ENCODE measurements at regions not wholly inside any gene's neighbourhood (a gene's known extent, or its start where the extent isn't known, plus 50 kb on each side); places are given as distances from the start of the nearest gene placed in this dataset.

DNA sequence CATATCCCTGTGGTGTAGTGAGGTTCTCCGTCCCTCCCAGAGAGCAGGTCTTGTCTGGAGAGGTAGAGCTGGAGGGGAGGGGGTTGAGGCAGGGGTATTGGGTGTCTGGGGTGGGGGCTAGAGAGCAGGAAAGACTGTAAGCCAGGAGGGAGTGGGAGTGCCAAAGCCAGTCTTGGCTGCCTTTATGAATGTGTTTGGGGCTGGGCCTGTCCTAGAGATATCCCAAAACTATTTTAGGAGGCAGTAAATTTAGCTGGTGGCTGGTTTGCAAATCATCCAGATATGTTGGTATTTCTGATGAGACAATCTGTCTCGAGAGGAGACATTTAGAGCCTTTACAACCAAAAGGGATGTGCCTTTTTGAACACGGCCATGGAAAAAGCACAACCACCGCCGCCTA, 166.6 kb downstream of the TLE3 start:
- DNase-seq: no peak

DNA sequence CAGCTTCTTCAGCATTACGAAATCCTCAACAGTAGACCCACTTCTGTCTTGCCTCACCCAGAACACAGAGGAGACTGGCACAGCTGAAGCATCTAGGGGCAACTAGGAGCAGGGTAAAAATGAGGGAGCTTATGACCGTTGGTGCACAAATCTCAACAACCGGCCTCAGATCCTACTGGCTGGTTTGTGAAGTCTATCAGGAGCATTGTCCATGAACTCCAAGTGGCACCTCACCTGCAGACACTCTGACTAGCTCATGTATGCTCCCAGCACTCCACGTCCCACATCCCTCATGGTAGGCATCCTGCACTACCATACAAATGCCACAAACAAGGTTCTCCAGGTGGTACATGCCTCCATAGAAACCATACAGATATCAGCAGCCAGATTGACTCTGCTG, 163.1 kb downstream of the TLE3 start:
- no peak for DNase-seq

DNA sequence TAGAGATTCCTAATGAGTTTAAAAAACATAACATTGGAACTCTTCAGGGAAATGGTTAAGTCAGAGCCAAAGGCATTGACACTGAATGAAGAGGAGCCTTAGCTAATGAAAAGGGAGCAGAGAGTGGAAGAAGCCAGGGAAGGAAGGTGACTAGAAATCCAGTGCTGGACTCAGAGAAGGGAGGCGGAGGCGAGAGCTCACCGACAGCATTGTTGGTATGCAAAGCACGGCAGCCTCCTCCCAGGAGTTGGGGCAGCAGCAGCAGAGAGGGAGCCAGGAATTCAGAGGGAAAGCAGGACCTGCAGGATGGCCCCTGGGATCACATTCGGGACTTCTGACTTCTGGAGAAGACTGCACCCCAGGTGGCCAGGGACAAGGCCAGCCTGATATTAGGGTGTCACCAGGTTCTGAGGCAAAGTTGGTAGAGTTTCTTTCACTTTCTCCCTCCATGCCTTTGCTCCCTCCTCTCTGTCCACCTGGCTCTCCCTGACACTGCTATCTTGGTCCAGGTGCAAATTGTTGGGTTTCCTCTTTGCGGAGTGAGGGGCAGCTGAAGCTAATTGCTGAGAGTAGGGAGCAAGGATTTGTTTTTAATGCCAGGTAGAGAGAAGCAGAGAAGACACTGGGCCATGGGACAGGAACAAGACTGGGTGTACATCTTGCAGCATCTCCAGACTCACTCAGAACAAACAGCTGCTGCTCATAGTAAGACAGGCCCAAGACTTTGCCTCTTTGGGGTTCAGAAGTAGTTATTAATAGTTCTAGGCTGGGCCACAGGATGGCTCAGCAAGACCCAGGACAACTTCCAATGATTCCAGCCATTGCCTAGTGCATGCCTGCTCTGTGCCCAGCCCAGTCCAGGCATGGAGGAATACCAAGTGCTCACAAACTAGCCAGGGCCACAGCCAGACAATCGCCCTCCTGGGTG, 157.9 kb downstream of the TLE3 start:
- DNase-seq: no peak

DNA sequence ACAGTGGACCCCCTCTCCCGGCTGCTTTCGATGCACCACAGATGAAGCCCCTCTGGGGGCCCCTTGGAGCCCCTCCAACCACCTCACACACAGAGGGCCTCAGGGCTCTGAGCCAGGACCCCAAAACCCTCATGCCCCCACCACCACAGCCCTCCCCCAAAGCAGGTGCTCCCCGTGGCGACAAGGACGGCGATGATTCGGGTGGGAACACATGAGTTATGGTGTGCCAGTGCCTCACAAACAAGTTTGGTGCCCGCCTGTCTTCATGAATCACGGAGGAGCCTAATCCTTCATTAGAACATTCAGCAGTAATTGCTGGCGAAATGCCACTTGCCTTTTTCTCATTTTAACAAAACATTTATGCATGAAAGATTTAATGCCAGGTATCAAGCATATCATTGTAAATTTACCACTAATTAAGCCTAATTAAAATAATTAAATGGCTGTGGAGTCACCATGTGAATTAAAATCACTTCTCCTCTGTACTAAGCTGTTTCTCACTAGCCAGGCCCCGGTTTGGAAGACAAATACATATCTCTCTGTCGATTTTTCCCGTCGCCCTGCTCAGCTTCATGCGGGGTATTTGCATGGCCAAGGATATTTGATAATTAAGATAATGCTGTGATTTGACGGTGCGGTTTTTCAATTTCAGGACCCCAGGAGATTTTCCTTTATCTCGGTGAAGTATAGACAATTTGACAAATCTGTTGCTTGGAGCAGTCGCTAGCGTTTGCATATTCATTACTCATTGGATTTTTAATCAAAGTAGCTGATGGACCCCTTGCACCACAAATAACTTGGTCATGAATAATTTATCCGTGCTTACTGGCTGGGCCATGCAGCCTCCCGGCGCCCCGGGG, 157.0 kb downstream of the TLE3 start:
- no peak for DNase-seq

DNA sequence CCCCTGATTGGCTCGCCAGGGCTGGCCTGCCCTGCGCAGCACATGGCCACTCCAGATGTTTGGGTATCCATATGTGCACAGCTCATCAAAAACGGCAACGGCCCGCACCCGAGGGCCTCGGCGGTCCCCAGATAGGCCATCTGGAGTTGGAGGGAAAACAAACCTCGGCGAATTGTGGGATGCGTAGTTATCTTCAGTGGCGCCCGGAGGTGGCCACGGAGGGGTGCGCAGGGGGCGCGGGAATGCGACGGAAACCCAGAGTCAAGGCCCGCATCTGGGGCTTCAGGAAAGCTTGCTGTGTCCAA, 156.5 kb downstream of the TLE3 start:
- no peak for DNase-seq

DNA sequence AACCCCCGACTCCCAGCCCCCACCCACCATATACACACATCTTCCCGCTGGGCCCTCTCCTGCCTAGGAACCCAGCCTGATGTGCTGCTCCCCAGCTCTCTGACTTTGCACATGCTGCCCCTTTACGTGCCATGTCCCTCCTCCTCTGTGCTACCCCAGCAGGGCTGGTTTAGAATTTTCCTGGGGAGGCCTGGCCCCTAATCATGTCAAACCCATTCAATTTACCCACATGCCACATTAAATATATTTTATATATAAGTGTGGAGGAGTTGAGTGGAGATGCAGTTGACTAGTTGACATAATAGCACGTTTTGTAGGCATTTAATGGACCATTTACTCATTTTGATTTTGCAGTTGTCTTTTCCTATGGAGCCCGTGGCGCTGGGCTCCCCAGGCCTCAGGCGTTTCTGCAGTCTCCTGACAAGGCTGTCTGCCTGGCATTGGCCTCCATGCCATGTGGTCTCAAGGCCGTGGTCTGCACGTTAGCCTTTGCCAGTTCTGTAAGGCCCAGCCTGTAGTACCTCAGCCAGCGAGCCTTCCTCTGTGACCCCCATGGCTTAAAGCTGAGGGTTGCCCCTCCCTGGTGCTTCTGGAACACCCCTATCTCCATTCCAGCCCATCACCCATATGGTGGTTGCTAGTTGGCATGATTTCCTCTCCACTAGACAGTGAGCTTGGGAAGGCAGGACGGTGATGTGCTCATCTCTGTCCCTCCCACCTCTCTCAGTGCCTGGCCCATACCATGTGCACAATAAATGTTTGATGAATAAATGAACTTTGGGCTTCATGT, 155.8 kb downstream of the TLE3 start:
- DNase-seq: no peak

DNA sequence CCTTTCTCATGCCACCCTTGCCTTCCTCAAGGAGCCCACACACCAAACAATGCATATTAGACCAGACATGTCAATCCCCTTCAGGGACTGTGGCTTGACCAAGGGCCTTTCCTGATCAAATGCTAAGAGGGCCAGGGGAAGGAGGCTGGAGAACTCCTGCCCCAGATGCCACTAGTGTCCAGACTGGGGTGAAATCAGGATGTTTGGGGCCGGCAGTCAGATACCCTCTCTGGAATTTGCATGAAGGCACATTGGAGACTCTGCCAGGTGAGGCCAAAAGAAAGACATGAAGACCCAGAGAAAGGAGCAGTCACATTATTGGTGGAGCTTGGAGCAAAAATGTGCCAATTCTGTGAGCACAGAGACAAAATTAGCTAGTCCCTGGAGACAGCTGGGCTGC, 154.1 kb downstream of the TLE3 start:
- no peak for DNase-seq

DNA sequence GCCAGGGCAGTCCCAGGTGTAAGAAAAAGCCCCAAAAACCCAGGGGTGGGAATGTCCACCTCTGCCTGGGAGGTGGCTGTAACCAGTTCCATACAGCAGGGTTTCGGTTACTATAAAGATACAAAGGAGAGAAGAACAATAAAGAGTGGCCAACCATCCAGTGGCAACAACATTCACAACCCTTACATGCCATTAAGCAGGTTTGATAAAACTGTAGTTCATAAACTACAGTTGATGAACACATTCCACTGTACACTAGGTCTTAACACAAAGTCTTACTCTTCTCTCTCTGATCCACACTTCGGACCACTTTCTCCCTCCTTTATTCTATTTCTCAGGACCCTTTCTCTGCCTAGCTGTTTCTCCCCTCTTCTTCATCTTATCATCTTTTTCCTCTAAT, 152.0 kb downstream of the TLE3 start:
- no peak for DNase-seq

DNA sequence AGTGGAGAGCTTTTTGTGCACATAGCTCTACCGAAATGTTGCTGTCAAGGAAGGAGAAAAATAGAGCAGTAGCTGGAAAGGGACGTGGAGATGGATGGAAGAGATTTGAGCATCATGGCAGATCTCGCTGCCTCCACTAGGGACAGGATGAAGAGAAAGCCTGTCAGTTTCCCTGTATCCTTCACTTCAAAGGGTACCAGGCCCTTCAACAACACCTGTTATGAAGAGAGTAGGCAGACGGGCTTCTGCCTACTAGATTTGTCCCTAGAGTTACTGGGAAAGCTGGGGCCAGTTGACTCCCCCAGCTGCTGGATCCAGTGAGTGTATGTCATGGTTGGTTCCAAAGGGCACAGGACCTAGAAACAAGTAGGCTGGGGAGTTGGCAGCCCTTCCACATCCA, 150.8 kb downstream of the TLE3 start:
- no peak for DNase-seq

DNA sequence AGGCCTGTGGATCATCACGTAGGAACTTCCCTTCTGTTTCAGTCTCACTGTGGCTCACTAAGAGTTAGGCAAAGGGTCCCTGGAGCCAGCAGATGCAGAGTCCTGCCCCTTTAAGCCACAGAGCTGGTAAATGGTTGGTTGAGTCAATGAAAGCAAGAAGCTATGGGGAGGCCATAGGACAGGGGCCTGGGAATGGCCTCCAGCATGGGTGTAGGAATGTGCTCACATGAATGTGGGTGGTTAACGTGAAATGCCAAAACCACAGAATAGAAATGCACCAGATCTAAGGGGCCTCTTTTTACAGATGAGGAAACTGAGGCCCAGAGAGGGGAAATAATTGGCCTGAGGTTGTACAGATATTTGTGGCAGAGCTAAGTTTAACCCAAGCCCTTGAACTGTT, 150.3 kb downstream of the TLE3 start:
- no peak for DNase-seq

DNA sequence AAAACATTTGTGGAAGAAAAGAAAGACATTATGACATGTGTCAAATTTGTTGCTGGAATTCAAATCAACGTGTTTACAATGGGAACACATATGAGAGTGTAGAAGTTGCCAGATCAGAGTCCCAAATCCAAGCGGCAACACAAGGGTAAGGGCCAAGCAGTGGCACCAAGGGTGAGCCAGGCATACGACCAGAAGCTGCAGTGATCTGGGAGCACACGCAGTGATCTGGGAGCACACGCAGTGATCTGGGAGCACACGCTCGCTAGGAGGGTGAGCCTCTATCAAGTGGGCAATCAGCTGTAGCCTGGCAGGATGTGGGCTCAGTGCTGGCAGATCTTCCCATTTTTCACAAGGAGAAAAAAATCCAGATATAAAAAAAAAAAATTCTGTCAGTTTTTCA, 148.2 kb downstream of the TLE3 start:
- no peak for DNase-seq

DNA sequence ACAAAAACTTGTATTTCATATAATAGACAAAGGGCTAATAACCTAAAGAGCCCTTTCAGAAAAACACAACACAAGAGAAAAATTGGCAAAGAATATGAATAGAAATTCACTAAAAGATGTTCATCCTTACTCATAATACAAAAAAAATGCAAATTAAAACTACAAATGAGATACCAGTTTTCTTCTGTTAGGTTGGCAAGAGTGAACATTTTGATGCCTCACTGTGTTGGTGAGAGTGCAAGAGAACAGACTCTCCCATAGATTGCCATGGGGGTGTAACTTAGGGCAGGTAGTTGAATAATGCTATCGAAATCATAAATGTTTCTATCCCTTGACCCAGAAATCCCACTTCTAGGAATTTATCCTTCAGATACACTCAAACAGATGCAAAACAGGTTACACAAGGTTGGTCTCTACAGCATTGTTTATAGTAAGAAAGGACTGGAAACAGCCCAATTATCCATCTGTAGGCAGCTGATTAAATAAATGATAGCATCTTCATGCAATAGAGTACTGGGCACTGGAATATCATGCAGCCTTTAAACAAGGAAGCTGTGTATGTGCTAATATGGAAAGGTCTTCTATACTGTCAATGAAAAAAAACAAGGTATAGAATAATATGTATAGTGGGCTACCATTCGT, 146.3 kb downstream of the TLE3 start:
- no peak for DNase-seq

DNA sequence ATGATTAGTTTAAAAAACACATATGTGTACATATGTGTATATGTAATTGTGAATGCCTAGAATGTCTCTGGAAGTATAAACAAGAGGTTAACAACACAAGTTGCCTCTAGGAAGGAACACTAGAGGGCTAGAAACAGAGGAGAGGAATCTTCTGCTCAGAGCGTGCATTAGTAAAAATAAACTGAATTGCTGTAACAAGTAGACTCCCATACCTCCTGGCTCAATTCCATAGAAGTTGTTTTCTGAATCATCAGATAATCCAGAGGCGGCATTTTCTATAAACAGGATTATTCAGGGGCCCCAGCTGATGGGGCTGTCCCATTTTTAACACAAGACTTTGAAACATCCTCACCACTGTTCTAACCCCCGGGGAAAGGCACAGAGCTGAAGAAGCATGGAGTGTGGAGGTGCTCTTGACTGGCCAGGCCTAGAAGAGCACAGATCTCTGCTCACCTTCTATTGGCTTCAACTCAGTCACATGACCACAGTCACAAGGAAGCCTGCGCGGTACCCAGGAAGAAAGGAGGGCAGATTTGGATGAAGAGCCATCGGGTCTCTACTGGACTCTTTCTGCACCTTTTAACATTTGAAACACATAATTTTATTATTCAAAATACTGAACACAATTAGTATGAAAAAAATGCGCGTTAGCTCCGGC, 145.7 kb downstream of the TLE3 start:
- DNase-seq: no peak

DNA sequence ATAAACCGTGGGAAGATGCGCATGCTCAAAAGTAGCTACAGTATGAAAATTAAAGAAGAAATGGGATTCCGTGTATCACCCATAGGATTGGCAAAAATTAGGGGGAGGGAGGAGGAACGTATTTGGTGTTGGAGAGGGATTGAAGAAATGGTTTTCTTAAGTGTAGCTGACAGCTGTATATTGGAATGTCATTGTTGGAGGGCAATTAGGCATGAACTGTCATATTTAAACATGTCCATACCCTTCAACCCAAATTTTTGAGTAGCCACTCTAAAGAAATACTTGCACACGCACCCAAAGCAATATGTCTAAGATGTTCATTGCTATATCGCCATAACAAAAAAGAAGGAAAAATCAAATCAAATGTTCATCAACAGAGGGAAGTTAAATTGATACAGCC, 144.7 kb downstream of the TLE3 start:
- no peak for DNase-seq

DNA sequence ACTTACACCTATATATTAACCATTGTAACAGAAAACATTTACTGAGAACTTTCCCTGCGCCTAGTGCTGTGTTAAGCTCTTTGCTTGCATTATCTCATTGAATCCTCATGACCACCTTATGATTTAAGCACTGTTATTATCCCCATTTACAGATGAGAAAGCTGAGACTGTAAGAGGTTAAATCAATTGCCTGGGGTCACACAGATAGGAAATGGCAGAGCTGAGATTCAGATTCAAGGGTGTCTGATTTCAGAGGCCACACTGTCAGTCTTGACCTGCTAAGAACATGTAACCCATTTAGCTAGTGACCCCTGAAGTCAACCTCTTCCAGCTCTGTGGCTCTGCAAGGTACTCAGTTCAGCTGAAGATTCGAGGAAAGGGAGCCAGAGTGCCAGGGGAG, 143.9 kb downstream of the TLE3 start:
- DNase-seq: no peak

DNA sequence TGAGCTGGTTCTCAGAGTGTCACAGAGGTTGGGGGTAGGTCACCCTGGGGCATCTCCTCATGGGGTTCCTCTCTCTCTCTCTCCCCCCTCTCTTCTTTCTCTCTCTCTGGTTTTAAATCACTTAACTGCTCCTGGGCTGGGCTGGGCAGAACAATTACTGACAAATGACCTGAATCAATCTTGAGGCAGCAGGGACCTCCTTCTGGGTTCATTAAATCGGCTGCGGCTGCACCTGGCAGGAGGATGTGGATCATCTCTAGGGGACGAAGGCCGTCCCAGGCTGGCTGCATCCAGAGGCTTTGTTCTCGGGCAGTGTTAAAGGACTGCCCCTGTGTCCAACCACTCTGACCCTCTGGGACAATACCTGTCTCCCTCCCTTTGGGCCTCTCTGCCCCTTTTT, 143.1 kb downstream of the TLE3 start:
- DNase-seq: no peak

DNA sequence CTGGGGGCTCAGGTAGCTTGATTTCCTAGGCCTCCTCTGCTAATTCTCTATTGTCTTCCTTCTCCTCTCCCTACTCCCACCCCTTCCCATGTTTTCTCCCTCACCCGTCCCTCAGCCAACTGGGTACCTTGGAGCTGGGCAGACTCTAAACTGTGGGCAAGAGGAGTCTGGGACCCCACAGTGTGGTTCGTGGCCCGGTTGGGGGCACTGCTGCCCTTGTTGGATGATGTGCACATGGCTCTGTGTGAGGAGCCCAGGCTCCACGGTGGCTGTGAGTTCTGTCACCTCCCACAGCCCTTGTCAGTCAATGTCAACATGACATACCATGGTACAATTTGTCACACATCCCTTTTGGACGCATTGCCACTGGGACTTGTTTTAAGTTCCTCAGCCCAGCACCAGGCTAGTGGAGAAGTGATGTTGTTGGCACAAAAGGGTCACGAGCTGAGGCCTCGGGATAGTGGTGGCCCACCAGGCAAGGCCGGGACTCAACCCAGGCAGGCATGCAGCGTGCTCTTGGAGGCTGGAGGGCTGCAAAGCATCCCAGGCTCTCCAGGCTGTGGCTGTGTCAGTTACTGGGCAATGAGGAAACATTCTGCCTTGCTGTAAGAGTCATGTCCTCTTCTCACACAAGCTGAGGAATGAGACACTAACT, 142.3 kb downstream of the TLE3 start:
- no peak for DNase-seq

DNA sequence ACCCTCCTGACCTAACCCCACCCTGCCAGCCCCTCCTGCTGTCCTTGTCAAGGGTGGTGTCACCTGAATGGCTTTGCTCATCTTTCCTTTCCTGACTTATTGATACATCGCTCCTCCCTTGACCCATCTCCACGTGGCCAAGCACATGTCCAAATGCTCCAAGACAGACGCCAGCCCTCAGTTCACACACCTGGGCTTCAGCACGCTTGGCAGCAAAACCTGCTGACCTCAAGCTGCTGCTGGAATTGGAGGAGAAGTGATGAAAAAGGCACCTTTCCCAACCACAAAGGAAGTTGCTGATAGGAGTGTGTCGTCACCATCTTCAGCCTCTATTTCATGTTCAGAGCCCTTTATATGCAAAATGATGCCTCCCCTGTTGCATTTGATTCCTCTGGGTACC, 141.3 kb downstream of the TLE3 start:
- no peak for DNase-seq

DNA sequence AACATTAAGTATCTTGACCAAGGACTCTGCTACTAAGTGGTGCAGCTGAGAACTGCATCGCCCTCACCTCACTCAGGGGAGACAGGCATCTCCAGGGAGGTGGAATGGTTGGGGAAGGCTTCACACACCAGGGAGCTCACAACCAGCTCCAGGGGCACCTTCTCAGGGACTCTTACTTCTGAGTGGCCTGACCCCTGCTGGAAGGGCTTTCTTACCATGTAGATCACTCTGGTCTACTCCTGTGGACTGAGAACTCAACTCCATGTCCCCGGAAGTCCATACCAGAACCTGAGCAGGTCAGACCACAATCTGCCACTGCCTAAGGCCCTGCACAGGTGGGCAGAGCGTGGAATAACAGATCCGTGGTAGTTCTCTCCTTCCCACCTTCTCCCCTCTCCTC, 140.5 kb downstream of the TLE3 start:
- DNase-seq: no peak

DNA sequence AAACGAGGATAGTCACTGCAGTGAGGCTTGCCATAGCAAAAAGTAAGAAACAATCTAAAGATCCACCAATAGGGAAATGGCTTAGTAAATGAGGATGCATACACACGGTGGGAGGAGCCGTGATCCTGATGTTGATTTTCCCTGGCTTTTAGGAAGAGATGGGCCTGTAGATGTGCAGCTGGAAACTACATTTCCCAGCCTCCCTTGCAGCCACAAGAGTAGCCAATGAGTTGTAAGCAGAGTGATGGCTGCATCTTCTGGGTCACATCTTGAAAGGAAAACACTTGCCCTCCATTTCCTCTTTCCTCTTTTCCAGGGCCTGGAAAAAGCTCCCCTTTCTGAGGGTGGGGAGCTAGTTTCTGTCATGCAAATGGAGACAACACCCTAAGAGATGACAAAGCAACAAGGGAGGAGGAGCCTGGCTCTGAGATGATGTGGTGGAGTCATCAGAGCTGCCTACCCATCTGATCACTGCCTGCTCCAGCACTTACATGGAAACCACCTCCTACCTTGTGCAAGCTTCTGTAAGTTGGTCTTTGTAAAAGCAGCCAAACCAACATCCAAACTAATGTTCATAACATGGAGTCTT, 139.1 kb downstream of the TLE3 start:
- DNase-seq: no peak

DNA sequence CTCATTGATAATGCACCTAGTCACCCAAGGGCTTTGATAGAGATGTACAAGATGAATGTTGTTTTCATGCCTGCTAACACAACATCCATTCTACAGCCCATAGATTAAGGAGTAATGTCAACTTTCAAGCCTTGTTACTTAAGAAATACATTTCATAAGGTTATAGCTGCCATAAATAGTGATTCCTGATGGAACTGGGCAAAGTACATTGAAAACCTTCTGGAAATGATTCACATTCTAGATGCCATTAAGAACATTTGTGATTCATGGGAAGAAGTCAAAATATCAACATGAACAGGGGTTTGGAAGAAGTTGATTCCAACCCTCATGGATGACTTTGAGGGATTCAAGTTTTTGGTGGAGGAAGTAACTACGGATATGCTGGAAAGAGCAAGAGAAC, 135.2 kb downstream of the TLE3 start:
- no peak for DNase-seq

DNA sequence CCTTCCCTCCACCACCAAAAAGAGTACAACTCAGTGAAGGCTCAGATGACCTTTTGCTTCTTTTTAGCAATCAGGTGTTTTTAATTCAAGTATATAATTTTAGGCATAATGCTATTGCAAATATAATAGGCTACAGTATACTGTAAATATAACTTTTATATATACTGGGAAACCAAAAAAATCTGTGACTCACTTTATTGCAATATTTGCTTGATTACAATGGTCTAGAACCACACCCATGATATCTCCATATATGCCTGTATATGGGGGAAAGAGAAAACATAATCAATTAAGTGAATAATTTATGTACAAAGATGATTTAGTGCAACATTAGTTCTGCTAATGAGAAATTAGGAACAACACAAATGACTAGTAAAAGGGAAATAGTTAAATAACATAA, 134.3 kb downstream of the TLE3 start:
- DNase-seq: no peak

All from GF-D8 (cell line).